Caco-2 (cell line): ENCODE measurements at regions not wholly inside any gene's neighbourhood (a gene's known extent, or its start where the extent isn't known, plus 50 kb on each side); places are given as distances from the start of the nearest gene placed in this dataset.

Experiments used
- BruUV-seq: library from RNA; stranded (reverse); fragments of 400-500 nt; replicated peaks from 2 replicates; lab custom pipeline; 2021; lab: Mats Ljungman, UMichigan
- CTCF ChIA-PET: fragments of 300-600 bp; sonication (Branson Sonifier 250); formaldehyde crosslinking; loops from one replicate; lab custom pipeline; 2022; ENCODE audit warnings: antibody characterized with exemption; lab: Charles Lee
- POLR2A ChIA-PET: fragments of 300-600 bp; sonication (Branson Sonifier 250); formaldehyde crosslinking; loops from one replicate; lab custom pipeline; 2022; ENCODE audit warnings: antibody characterized with exemption; lab: Charles Lee
- DNase-seq, 2 experiments: peaks; one replicate each; pipeline versions ENCODE4 v3.0.0 to v3.0.0-alpha.2; 2020 to 2022
- H3K27me3 ChIP-seq: replicated peaks from 2 replicates; pipeline ENCODE4 v1.6.0; 2011; ENCODE audit warnings: low read length; ENCODE audit not compliant: control insufficient read depth, insufficient read depth
- H3K36me3 ChIP-seq: 2 replicates; pipeline ENCODE4 v1.5.1; 2011; ENCODE audit warnings: low read length; ENCODE audit not compliant: control insufficient read depth, insufficient read depth
- H3K4me1 ChIP-seq: fragments of 250-450 bp; sonication (Bioruptor Pico); 2 replicates; pipeline ENCODE4 v1.5.1; 2020; ENCODE audit warnings: mild to moderate bottlenecking
- H3K4me3 ChIP-seq: 2 replicates; pipeline ENCODE4 v1.5.1; 2011; ENCODE audit warnings: low read depth, mild to moderate bottlenecking, control low read depth, low read length
- H3K9me3 ChIP-seq: fragments of 250-450 bp; sonication (Bioruptor Pico); 2 replicates; pipeline ENCODE4 v1.5.1; 2020; ENCODE audit warnings: mild to moderate bottlenecking, moderate library complexity
- H3K27ac Mint-ChIP-seq: one replicate; pipeline ENCODE4 v1.8.0; 2022; ENCODE audit warnings: mixed read lengths; ENCODE audit not compliant: unreplicated experiment
- H3K27me3 Mint-ChIP-seq: one replicate; pipeline ENCODE4 v1.8.0; 2022; ENCODE audit warnings: mixed read lengths; ENCODE audit not compliant: insufficient read depth, unreplicated experiment
- H3K36me3 Mint-ChIP-seq: one replicate; pipeline ENCODE4 v1.8.0; 2022; ENCODE audit warnings: mild to moderate bottlenecking, mixed read lengths; ENCODE audit not compliant: insufficient read depth, unreplicated experiment
- H3K4me1 Mint-ChIP-seq: one replicate; pipeline ENCODE4 v1.8.0; 2022; ENCODE audit warnings: low read depth, mixed read lengths; ENCODE audit not compliant: unreplicated experiment
- H3K4me3 Mint-ChIP-seq: one replicate; pipeline ENCODE4 v1.8.0; 2022; ENCODE audit warnings: mild to moderate bottlenecking, moderate library complexity, mixed read lengths; ENCODE audit not compliant: unreplicated experiment
- H3K9me3 Mint-ChIP-seq: one replicate; pipeline ENCODE4 v1.8.0; 2022; ENCODE audit warnings: mixed read lengths; ENCODE audit not compliant: unreplicated experiment
- CTCF ChIP-seq, 2 experiments: fragments of 200-600 bp in 1 of 2; IDR thresholded peaks; 1 replicate in 1 of 2; 2 replicates in 1 of 2; pipeline versions ENCODE4 v1.5.1 to v1.8.0; 2011 to 2022; ENCODE audit warnings: antibody characterized with exemption in 1 of 2, control low read depth in 1 of 2, inconsistent platforms in 1 of 2, low read depth in 1 of 2, low read length in 1 of 2, mild to moderate bottlenecking in 1 of 2, moderate library complexity in 1 of 2; ENCODE audit not compliant: insufficient read depth in 1 of 2, severe bottlenecking in 1 of 2, unreplicated experiment in 1 of 2
- intact Hi-C: fragments of 100-400 bp; cut with micrococcal nuclease; formaldehyde crosslinking; loops from one replicate; pipeline ENCODE4 v1.10.0; 2022; ENCODE audit not compliant: unreplicated experiment

- H3K9me3 ChIP-seq: no peaks in the 10 kb centered on the region; the same call in 1 of the 2 replicates
- H3K4me1 Mint-ChIP-seq: no peaks in the 10 kb centered on the region
- no peak overlapping the region for H3K27ac Mint-ChIP-seq
- no TSS peak for BruUV-seq
- DNase-seq: no peak
- ChIA-PET CTCF (no interaction called here), POLR2A (no interaction called here)
- no peaks in the 10 kb centered on the region for H3K27me3 ChIP-seq
- H3K36me3 ChIP-seq: no peaks in the 10 kb centered on the region
- no peak for TF ChIP-seq CTCF (IDR thresholded peaks at IDR 0.05; ENCODE audit: insufficient read depth in 1 of 2, low read depth in 1 of 2, low read length in 1 of 2, severe bottlenecking in 1 of 2, unreplicated experiment in 1 of 2)
- no peak overlapping the region for H3K4me3 ChIP-seq
- H3K4me3 Mint-ChIP-seq: no peak overlapping the region
- no peaks in the 10 kb centered on the region for H3K9me3 Mint-ChIP-seq
- H3K4me1 ChIP-seq: no peaks in the 10 kb centered on the region
- intact Hi-C loops: no loop called here
- H3K36me3 Mint-ChIP-seq: no peaks in the 10 kb centered on the region
- H3K27me3 Mint-ChIP-seq: no peaks in the 10 kb centered on the region
Observed at GRCh38 chr11:37647767-37648166, 1049.7 kb upstream of the RAG2 start.

GRCh38 chr11:37643968-37644367 lies 1045.9 kb upstream of the RAG2 start:
- Mint-ChIP-seq H3K9me3 (peaks cover 11% of the 10 kb centered on the region), H3K36me3 (no peaks in the 10 kb centered on the region), H3K27me3 (no peaks in the 10 kb centered on the region), H3K27ac (no peak overlapping the region), H3K4me3 (no peak overlapping the region), H3K4me1 (no peaks in the 10 kb centered on the region)
- intact Hi-C loops: loop anchor here (5.0 kb wide), 1 partner anchor 142 kb away; no protein-coding TSS in a partner anchor
- ChIA-PET CTCF (no interaction called here), POLR2A (no interaction called here)
- Histone ChIP-seq H3K4me3 (no peak overlapping the region), H3K4me1 (no peaks in the 10 kb centered on the region), H3K9me3 (peaks cover 10% of the 10 kb centered on the region; the same call in 1 of the 2 replicates), H3K27me3 (no peaks in the 10 kb centered on the region), H3K36me3 (no peaks in the 10 kb centered on the region)
- DNase-seq: no peak
- no peak for TF ChIP-seq CTCF (IDR thresholded peaks at IDR 0.05; ENCODE audit: insufficient read depth in 1 of 2, low read depth in 1 of 2, low read length in 1 of 2, severe bottlenecking in 1 of 2, unreplicated experiment in 1 of 2)
- no TSS peak for BruUV-seq

- intact Hi-C loops: loop anchor here (5.0 kb wide), 1 partner anchor 140 kb away; no protein-coding TSS in a partner anchor
- Histone ChIP-seq H3K36me3 (no peaks in the 10 kb centered on the region), H3K4me1 (no peaks in the 10 kb centered on the region), H3K9me3 (peaks cover 10% of the 10 kb centered on the region; the same call in 1 of the 2 replicates), H3K27me3 (no peaks in the 10 kb centered on the region), H3K4me3 (no peak overlapping the region)
- Mint-ChIP-seq H3K36me3 (no peaks in the 10 kb centered on the region), H3K27ac (no peak overlapping the region), H3K9me3 (peaks cover 11% of the 10 kb centered on the region), H3K27me3 (no peaks in the 10 kb centered on the region), H3K4me3 (no peak overlapping the region), H3K4me1 (no peaks in the 10 kb centered on the region)
- DNase-seq: no peak
- CTCF ChIA-PET: no interaction called here
- no TSS peak for BruUV-seq
- POLR2A ChIA-PET: no interaction called here
- no peak for TF ChIP-seq CTCF (IDR thresholded peaks at IDR 0.05; ENCODE audit: insufficient read depth in 1 of 2, low read depth in 1 of 2, low read length in 1 of 2, severe bottlenecking in 1 of 2, unreplicated experiment in 1 of 2)
Observed at GRCh38 chr11:37642296-37642695, 1044.3 kb upstream of the RAG2 start.
